K562 (cell line): ENCODE measurements at regions not wholly inside any gene's neighbourhood (a gene's known extent, or its start where the extent isn't known, plus 50 kb on each side); places are given as distances from the start of the nearest gene placed in this dataset.

Experiments
- ATAC-seq: fragments of 200-7000 bp; cut with Tn5 transposase; 3 replicates; pipeline ENCODE4 v1.9.1; 2020; ENCODE audit warnings: moderate library complexity
- BruUV-seq: library from RNA; stranded (reverse); fragments of 400-500 nt; replicated peaks from 2 replicates; lab custom pipeline; 2021; lab: Mats Ljungman, UMichigan
- CTCF ChIA-PET: fragments of 300-600 bp; formaldehyde crosslinking; extraction: SDS; loops from one replicate; lab custom pipeline; 2021; ENCODE audit warnings: low intra/inter-chr PET ratio; lab: Yijun Ruan, JAX
- POLR2A ChIA-PET: fragments of 300-600, 350-650 bp; sonication (Branson Sonifier 250); formaldehyde crosslinking; extraction: SDS; loops from one replicate; lab custom pipeline; 2021; ENCODE audit warnings: antibody characterized with exemption, inconsistent platforms; lab: Yijun Ruan, JAX
- DNase-seq, 4 experiments: peaks; one replicate each; pipeline versions ENCODE4 v3.0.0 to v3.0.0-alpha.2; 2011 to 2018; ENCODE audit warnings: low spot score in 3 of 4, mixed read lengths in 3 of 4; ENCODE audit errors: extremely low read depth in 1 of 4
- FAIRE-seq: peaks from 2 replicates; lab custom pipeline; 2011; peaks lifted over from hg19 to GRCh38; lab: Jason Lieb, UNC
- H2AFZ ChIP-seq: 2 replicates; pipeline ENCODE4 v1.6.0; 2011; ENCODE audit warnings: low read depth, low read length, control low read depth, inconsistent platforms
- H3K27ac ChIP-seq: fragments of 200-600 bp; 3 replicates; pipeline ENCODE4 v1.8.0; 2011; ENCODE audit warnings: low read depth, mild to moderate bottlenecking, control low read depth, inconsistent platforms, low read length, moderate library complexity, mixed read lengths; ENCODE audit errors: extremely low read depth
- H3K27me3 ChIP-seq, 2 experiments: fragments of 300-600 bp in 1 of 2; 2 replicates in 1 of 2; 3 replicates in 1 of 2; pipeline versions ENCODE4 v1.6.0 to v1.8.0; 2011; ENCODE audit warnings: inconsistent platforms in 2 of 2, low read length in 2 of 2, mild to moderate bottlenecking in 1 of 2, mixed read lengths in 1 of 2, moderate library complexity in 1 of 2; ENCODE audit not compliant: control insufficient read depth in 2 of 2, insufficient read depth in 2 of 2
- H3K36me3 ChIP-seq: fragments of 300-600 bp; 3 replicates; pipeline ENCODE4 v1.8.0; 2011; ENCODE audit warnings: mild to moderate bottlenecking, low read length, inconsistent platforms; ENCODE audit not compliant: control insufficient read depth, insufficient read depth
- H3K4me1 ChIP-seq, 2 experiments: fragments of 200-600 bp in 1 of 2; replicated peaks in 1 of 2; 2 replicates in 1 of 2; 3 replicates in 1 of 2; pipeline versions ENCODE4 v1.5.1 to v1.8.0; 2011; ENCODE audit warnings: inconsistent platforms in 2 of 2, low read length in 2 of 2, mild to moderate bottlenecking in 1 of 2, mixed read lengths in 1 of 2, moderate library complexity in 1 of 2; ENCODE audit not compliant: control insufficient read depth in 2 of 2, insufficient read depth in 2 of 2
- H3K4me2 ChIP-seq: 2 replicates; pipeline ENCODE4 v1.6.1; 2011; ENCODE audit warnings: low read length, control low read depth, inconsistent platforms, mixed read lengths; ENCODE audit not compliant: insufficient read depth
- H3K4me3 ChIP-seq: fragments of 200-600 bp; sonication (generic), shearing (Covaris generic); 2 replicates; pipeline ENCODE4 v1.5.1; 2016; ENCODE audit warnings: control low read depth, inconsistent platforms
- H3K79me2 ChIP-seq: fragments of 200-600 bp; 3 replicates; pipeline ENCODE4 v1.8.0; 2011; ENCODE audit warnings: low read length, inconsistent platforms; ENCODE audit not compliant: control insufficient read depth, insufficient read depth
- H3K9ac ChIP-seq, 2 experiments: 2 replicates each; pipeline versions ENCODE4 v1.6.0 to v1.6.1; 2011; ENCODE audit warnings: low read depth in 2 of 2, low read length in 2 of 2, control low read depth in 1 of 2, inconsistent platforms in 1 of 2, mild to moderate bottlenecking in 1 of 2, mixed read lengths in 1 of 2; ENCODE audit not compliant: insufficient read depth in 1 of 2
- H3K9me1 ChIP-seq: one replicate; pipeline ENCODE4 v1.6.0; 2011; ENCODE audit warnings: inconsistent platforms, mild to moderate bottlenecking, low read length, moderate library complexity; ENCODE audit not compliant: control insufficient read depth, insufficient read depth
- H3K9me3 ChIP-seq: replicated peaks from 2 replicates; pipeline ENCODE4 v1.5.1; 2011; ENCODE audit warnings: low read depth, low read length, inconsistent platforms; ENCODE audit not compliant: control insufficient read depth, insufficient read depth
- H4K20me1 ChIP-seq: replicated peaks from 2 replicates; pipeline ENCODE4 v1.6.1; 2011; ENCODE audit warnings: low read length, inconsistent platforms, mixed read lengths; ENCODE audit not compliant: control insufficient read depth, insufficient read depth
- CAMTA2 ChIP-seq: fragments of 250-450 bp; sonication (Bioruptor Pico); conservative IDR thresholded peaks from 2 replicates; pipeline ENCODE4 v1.5.1; 2022
- CHCHD3 ChIP-seq: fragments of 250-450 bp; sonication (Bioruptor Pico); IDR thresholded peaks from 2 replicates; pipeline ENCODE4 v2.1.2; 2022; ENCODE audit warnings: mild to moderate bottlenecking
- CHD1 ChIP-seq: fragments of 200-600 bp; sonication (generic); IDR thresholded peaks from one replicate; pipeline ENCODE4 v1.6.1; 2012; ENCODE audit warnings: mild to moderate bottlenecking, moderate library complexity, low read length, inconsistent platforms
- LCOR ChIP-seq: sonication (generic); formaldehyde crosslinking; IDR thresholded peaks from 2 replicates; pipeline ENCODE4 v1.8.0; 2022; ENCODE audit warnings: mild to moderate bottlenecking, missing genetic modification reagents
- MYNN ChIP-seq, 2 experiments: sonication (generic); formaldehyde crosslinking in 1 of 2; IDR thresholded peaks; 2 replicates each; pipeline versions ENCODE4 v1.5.0 to v1.6.1; 2016 to 2020; ENCODE audit warnings: antibody characterized with exemption in 1 of 2, missing genetic modification reagents in 1 of 2
- NCOA2 ChIP-seq, 2 experiments: fragments of 450-650 bp; IDR thresholded peaks; 2 replicates each; pipeline ENCODE4 v1.6.1; 2018; ENCODE audit warnings: mild to moderate bottlenecking in 2 of 2, moderate library complexity in 1 of 2; ENCODE audit not compliant: partially characterized antibody in 2 of 2
- PML ChIP-seq: IDR thresholded peaks from 2 replicates; pipeline ENCODE4 v1.6.1; 2012; ENCODE audit warnings: low read length, inconsistent platforms
- POLR3A ChIP-seq: IDR thresholded peaks from 2 replicates; pipeline ENCODE4 v1.6.1; 2011; ENCODE audit warnings: borderline replicate concordance, mild to moderate bottlenecking, moderate library complexity; ENCODE audit not compliant: insufficient read length, insufficient read depth; ENCODE audit errors: extremely low read depth
- POLR3G ChIP-seq: IDR thresholded peaks from 2 replicates; pipeline ENCODE4 v1.6.1; 2011; ENCODE audit not compliant: insufficient read length, insufficient replicate concordance; ENCODE audit errors: extremely low read depth
- SAFB2 ChIP-seq: fragments of 200-400 bp; formaldehyde crosslinking; IDR thresholded peaks from 2 replicates; pipeline ENCODE4 v1.6.1; 2018; ENCODE audit warnings: borderline replicate concordance, low read length, low read depth, moderate library complexity; ENCODE audit not compliant: severe bottlenecking
- SMC3 ChIP-seq: conservative IDR thresholded peaks from 2 replicates; pipeline ENCODE4 v1.6.1; 2011; ENCODE audit warnings: low read depth, low read length, improper control_type of control experiment; ENCODE audit not compliant: insufficient read depth
- TGIF2 ChIP-seq: sonication (generic); formaldehyde crosslinking; IDR thresholded peaks from 2 replicates; pipeline ENCODE4 v1.8.1; 2022; ENCODE audit warnings: mild to moderate bottlenecking, missing genetic modification reagents, moderate library complexity
- XRCC4 ChIP-seq: IDR thresholded peaks from one replicate; pipeline ENCODE4 v1.6.1; 2011; ENCODE audit not compliant: insufficient read depth, insufficient read length; ENCODE audit errors: extremely low read depth
- ZNF121 ChIP-seq: sonication (generic); formaldehyde crosslinking; conservative IDR thresholded peaks from 2 replicates; pipeline ENCODE4 v1.8.0; 2022; ENCODE audit warnings: missing genetic modification reagents
- ZNF668 ChIP-seq: fragments of 250-450 bp; sonication (Bioruptor Pico); IDR thresholded peaks from 2 replicates; pipeline ENCODE4 v1.8.0; 2022; ENCODE audit warnings: mild to moderate bottlenecking, inconsistent platforms
- WGBS: fragments of 100-300 bp; shearing (Covaris generic); methylation state at CpG from one replicate; pipeline ENCODE4 v1.1.6; 2016; ENCODE audit warnings: low coverage, mixed read lengths; ENCODE audit not compliant: insufficient coverage; ENCODE audit errors: missing lambda C conversion rate; 5-methylcytosine and 5-hydroxymethylcytosine counted together
- in situ Hi-C: fragments of 300-500 bp; cut with MboI; formaldehyde crosslinking; loops from 4 replicates; pipeline ENCODE4 v1.15.0; 2018; ENCODE audit warnings: inconsistent platforms, mixed read lengths
- intact Hi-C: fragments of 100-400 bp; cut with micrococcal nuclease; formaldehyde crosslinking; loops from 2 replicates; pipeline ENCODE4 v1.14.2; 2022
- TF ChIP-seq, protein P1 (sequence below): sonication (generic); formaldehyde crosslinking; IDR thresholded peaks from 2 replicates; pipeline ENCODE4 v1.8.1; 2023; ENCODE audit warnings: mild to moderate bottlenecking, missing genetic modification reagents
- TF ChIP-seq, protein P2 (sequence below): fragments of 450-650 bp; formaldehyde crosslinking; conservative IDR thresholded peaks from 2 replicates; pipeline ENCODE4 v1.4.0; 2022; ENCODE audit warnings: mild to moderate bottlenecking, missing genetic modification characterization

DNA sequence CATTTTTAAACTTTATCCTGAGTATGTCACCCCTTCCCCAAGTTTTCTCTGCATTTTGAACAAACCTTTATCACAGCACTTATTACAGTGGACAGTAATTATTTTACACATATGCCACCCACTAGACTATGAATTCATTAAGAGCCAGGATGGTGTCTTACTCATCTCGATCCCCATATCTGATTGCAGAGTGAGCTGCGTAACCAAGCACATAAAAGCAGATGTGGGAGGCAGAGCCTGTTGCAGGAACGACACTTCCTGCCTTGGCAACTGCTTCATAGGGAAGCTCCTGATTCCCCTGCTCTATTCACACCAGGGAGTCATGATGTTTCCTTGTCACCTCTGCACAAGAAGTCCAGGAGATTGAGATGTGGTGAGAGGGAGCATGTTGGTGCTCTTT is 91.1 kb downstream of the MINAR1 start:
- ChIA-PET POLR2A (interaction anchor here (0.8 kb wide), 1 partner anchor 157 kb away, joined by 3 read pairs; no protein-coding TSS in a partner anchor), CTCF (no interaction called here)
- intact Hi-C loops (no loop called here), in situ Hi-C loops (no loop called here)
- Histone ChIP-seq H2AFZ (no peak overlapping the region), H3K4me3 (no peak overlapping the region), H3K4me1 (no peaks in the 10 kb centered on the region), H3K9ac (no peak overlapping the region), H3K27me3 (peaks cover 0 to 2% of the 10 kb centered on the region in 2 experiments; a peak in 1 of 5 replicates), H3K4me2 (no peak overlapping the region), H3K9me1 (no peaks in the 10 kb centered on the region), H3K27ac (no peak overlapping the region), H4K20me1 (no peaks in the 10 kb centered on the region; the same call in 1 of the 2 replicates), H3K79me2 (no peaks in the 10 kb centered on the region), H3K36me3 (no peaks in the 10 kb centered on the region), H3K9me3 (no peaks in the 10 kb centered on the region)
- FAIRE-seq (no peak), ATAC-seq (no peak), DNase-seq (no peak)
- TF ChIP-seq POLR3G (no peak), XRCC4 (no peak), ZNF121 (CRISPR knock-in tag) (no peak), SMC3 (no peak), SAFB2 (no peak), TGIF2 (CRISPR knock-in tag) (no peak), LCOR (CRISPR knock-in tag) (no peak), PML (no peak), CAMTA2 (CRISPR knock-in tag) (no peak), ZNF668 (no peak), POLR3A (no peak), MYNN (IDR thresholded peaks at IDR 0.05) (no peak), MYNN (CRISPR knock-in tag; IDR thresholded peaks at IDR 0.05) (no peak), CHCHD3 (CRISPR knock-in tag) (no peak), CHD1 (no peak), NCOA2 (IDR thresholded peaks at IDR 0.05; ENCODE audit: partially characterized antibody in 2 of 2) (no peak)
- TF ChIP-seq, protein P1, sequence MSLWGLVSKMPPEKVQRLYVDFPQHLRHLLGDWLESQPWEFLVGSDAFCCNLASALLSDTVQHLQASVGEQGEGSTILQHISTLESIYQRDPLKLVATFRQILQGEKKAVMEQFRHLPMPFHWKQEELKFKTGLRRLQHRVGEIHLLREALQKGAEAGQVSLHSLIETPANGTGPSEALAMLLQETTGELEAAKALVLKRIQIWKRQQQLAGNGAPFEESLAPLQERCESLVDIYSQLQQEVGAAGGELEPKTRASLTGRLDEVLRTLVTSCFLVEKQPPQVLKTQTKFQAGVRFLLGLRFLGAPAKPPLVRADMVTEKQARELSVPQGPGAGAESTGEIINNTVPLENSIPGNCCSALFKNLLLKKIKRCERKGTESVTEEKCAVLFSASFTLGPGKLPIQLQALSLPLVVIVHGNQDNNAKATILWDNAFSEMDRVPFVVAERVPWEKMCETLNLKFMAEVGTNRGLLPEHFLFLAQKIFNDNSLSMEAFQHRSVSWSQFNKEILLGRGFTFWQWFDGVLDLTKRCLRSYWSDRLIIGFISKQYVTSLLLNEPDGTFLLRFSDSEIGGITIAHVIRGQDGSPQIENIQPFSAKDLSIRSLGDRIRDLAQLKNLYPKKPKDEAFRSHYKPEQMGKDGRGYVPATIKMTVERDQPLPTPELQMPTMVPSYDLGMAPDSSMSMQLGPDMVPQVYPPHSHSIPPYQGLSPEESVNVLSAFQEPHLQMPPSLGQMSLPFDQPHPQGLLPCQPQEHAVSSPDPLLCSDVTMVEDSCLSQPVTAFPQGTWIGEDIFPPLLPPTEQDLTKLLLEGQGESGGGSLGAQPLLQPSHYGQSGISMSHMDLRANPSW (CRISPR knock-in tag) = no peak
- TF ChIP-seq, protein P2, sequence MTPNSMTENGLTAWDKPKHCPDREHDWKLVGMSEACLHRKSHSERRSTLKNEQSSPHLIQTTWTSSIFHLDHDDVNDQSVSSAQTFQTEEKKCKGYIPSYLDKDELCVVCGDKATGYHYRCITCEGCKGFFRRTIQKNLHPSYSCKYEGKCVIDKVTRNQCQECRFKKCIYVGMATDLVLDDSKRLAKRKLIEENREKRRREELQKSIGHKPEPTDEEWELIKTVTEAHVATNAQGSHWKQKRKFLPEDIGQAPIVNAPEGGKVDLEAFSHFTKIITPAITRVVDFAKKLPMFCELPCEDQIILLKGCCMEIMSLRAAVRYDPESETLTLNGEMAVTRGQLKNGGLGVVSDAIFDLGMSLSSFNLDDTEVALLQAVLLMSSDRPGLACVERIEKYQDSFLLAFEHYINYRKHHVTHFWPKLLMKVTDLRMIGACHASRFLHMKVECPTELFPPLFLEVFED (CRISPR knock-in tag) = no peak
- WGBS = 0% methylated on average over 3 of the region's 3 CpGs
- no TSS peak for BruUV-seq
